Endodermal cell (in vitro differentiated cells): ENCODE measurements at regions not wholly inside any gene's neighbourhood (a gene's known extent, or its start where the extent isn't known, plus 50 kb on each side); places are given as distances from the start of the nearest gene placed in this dataset.
A peak's percentile ranks its signal among the peaks of the same experiment; 100 is the strongest.

ENCODE experiments used
- DNase-seq: peaks from one replicate; pipeline ENCODE4 v3.0.0-alpha.2; 2017
- H3K27ac ChIP-seq: 2 replicates; pipeline ENCODE4 v1.5.1; 2013; ENCODE audit warnings: mild to moderate bottlenecking, low read depth, low read length, moderate library complexity
- H3K27me3 ChIP-seq: 2 replicates; pipeline ENCODE4 v1.6.1; 2013; ENCODE audit warnings: mild to moderate bottlenecking, low read length, moderate library complexity; ENCODE audit not compliant: insufficient read depth, control insufficient read depth, poor library complexity, severe bottlenecking
- H3K36me3 ChIP-seq: 2 replicates; pipeline ENCODE4 v1.7.0; 2013; ENCODE audit warnings: mild to moderate bottlenecking, low read length, moderate library complexity; ENCODE audit not compliant: control insufficient read depth, insufficient read depth
- H3K4me1 ChIP-seq: one replicate; pipeline ENCODE4 v1.7.0; 2013; ENCODE audit warnings: low read length; ENCODE audit not compliant: control insufficient read depth, insufficient read depth
- H3K4me3 ChIP-seq: 2 replicates; pipeline ENCODE4 v1.5.1; 2013; ENCODE audit warnings: mild to moderate bottlenecking, low read length, moderate library complexity
- H3K9ac ChIP-seq: 2 replicates; pipeline ENCODE4 v1.6.1; 2013; ENCODE audit warnings: mild to moderate bottlenecking, low read length, moderate library complexity; ENCODE audit not compliant: poor library complexity, severe bottlenecking; ENCODE audit errors: extremely low read depth
- H3K9me3 ChIP-seq: 2 replicates; pipeline ENCODE4 v1.6.1; 2013; ENCODE audit warnings: mild to moderate bottlenecking, low read length, moderate library complexity; ENCODE audit not compliant: control insufficient read depth
- H3K27ac Mint-ChIP-seq: 2 replicates; pipeline ENCODE4 v1.8.0; 2020; ENCODE audit warnings: mixed read lengths
- H3K27me3 Mint-ChIP-seq: 2 replicates; pipeline ENCODE4 v1.8.0; 2021; ENCODE audit warnings: mild to moderate bottlenecking, mixed read lengths; ENCODE audit not compliant: insufficient read depth
- H3K36me3 Mint-ChIP-seq: 2 replicates; pipeline ENCODE4 v1.8.0; 2020; ENCODE audit warnings: low read depth, mixed read lengths
- H3K4me1 Mint-ChIP-seq: 2 replicates; pipeline ENCODE4 v1.8.0; 2020; ENCODE audit warnings: mixed read lengths
- H3K4me3 Mint-ChIP-seq: 2 replicates; pipeline ENCODE4 v1.8.0; 2020; ENCODE audit warnings: mild to moderate bottlenecking, moderate library complexity, mixed read lengths
- H3K9me3 Mint-ChIP-seq: 2 replicates; pipeline ENCODE4 v1.8.0; 2020; ENCODE audit warnings: mild to moderate bottlenecking, mixed read lengths
- CTCF ChIP-seq: fragments of 200-600 bp; sonication (generic); conservative IDR thresholded peaks from 2 replicates; pipeline ENCODE4 v1.5.0; 2021; ENCODE audit warnings: antibody characterized with exemption, mild to moderate bottlenecking
- WGBS, 2 experiments: methylation state at CpG; one replicate each; pipeline versions ENCODE4 v1.1.5 to v1.1.7; 2013; ENCODE audit warnings: missing lambda C conversion rate in 2 of 2, mixed read lengths in 1 of 2; ENCODE audit not compliant: insufficient coverage in 1 of 2, insufficient read length in 1 of 2; 5-methylcytosine and 5-hydroxymethylcytosine counted together

- Mint-ChIP-seq H3K27ac (no peak overlapping the region), H3K4me3 (no peak overlapping the region), H3K27me3 (no peaks in the 10 kb centered on the region), H3K9me3 (no peaks in the 10 kb centered on the region), H3K4me1 (no peaks in the 10 kb centered on the region), H3K36me3 (no peaks in the 10 kb centered on the region)
- H3K4me1 ChIP-seq, result no peaks in the 10 kb centered on the region
- no peak overlapping the region for H3K4me3 ChIP-seq
- H3K27me3 ChIP-seq, result no peaks in the 10 kb centered on the region
- H3K9ac ChIP-seq, result no peak overlapping the region
- peaks cover 6% of the 10 kb centered on the region for H3K9me3 ChIP-seq
- no peak for TF ChIP-seq CTCF
- no peaks in the 10 kb centered on the region for H3K36me3 ChIP-seq
- 83 to 97% methylated on average over 2 of the region's 2 CpGs for WGBS, 2 experiments
- no peak overlapping the region for H3K27ac ChIP-seq
- no peak for DNase-seq
These were observed 292.5 kb upstream of the SGK1 start for GRCh38 chr6:134610411-134610810.

- no peak for TF ChIP-seq CTCF
- H3K27ac Mint-ChIP-seq, result no peak overlapping the region
- H3K27me3 ChIP-seq, result no peaks in the 10 kb centered on the region
- WGBS, 2 experiments, result 94 to 100% methylated on average over 1 of the region's 1 CpG
- peaks cover 3% of the 10 kb centered on the region for H3K36me3 Mint-ChIP-seq
- no peaks in the 10 kb centered on the region for H3K4me1 ChIP-seq
- H3K9ac ChIP-seq, result no peak overlapping the region
- H3K27me3 Mint-ChIP-seq, result no peaks in the 10 kb centered on the region
- H3K9me3 ChIP-seq, result peaks cover 6% of the 10 kb centered on the region
- no peak overlapping the region for H3K4me3 Mint-ChIP-seq
- no peak overlapping the region for H3K4me3 ChIP-seq
- H3K9me3 Mint-ChIP-seq, result peaks cover 4% of the 10 kb centered on the region
- H3K36me3 ChIP-seq, result no peaks in the 10 kb centered on the region
- no peak for DNase-seq
- no peaks in the 10 kb centered on the region for H3K4me1 Mint-ChIP-seq
- H3K27ac ChIP-seq, result no peak overlapping the region
These were observed 291.9 kb upstream of the SGK1 start for GRCh38 chr6:134609716-134610261.

GRCh38 chr6:134607411-134607810 is 289.5 kb upstream of the SGK1 start:
- Mint-ChIP-seq H3K4me3 (no peak overlapping the region), H3K4me1 (no peaks in the 10 kb centered on the region), H3K9me3 (peaks cover 11% of the 10 kb centered on the region), H3K27me3 (no peaks in the 10 kb centered on the region), H3K36me3 (peaks cover 4% of the 10 kb centered on the region), H3K27ac (no peak overlapping the region)
- TF ChIP-seq CTCF, result peak; percentile 39
- 74 to 100% methylated on average over 1 of the region's 1 CpG for WGBS, 2 experiments
- no peaks in the 10 kb centered on the region for H3K4me1 ChIP-seq
- DNase-seq, result no peak
- H3K36me3 ChIP-seq, result no peaks in the 10 kb centered on the region
- H3K27me3 ChIP-seq, result no peaks in the 10 kb centered on the region
- H3K27ac ChIP-seq, result no peak overlapping the region
- no peak overlapping the region for H3K9ac ChIP-seq
- H3K4me3 ChIP-seq, result no peak overlapping the region
- H3K9me3 ChIP-seq, result no peaks in the 10 kb centered on the region
